HEK293 (cell line): ENCODE measurements at regions not wholly inside any gene's neighbourhood (a gene's known extent, or its start where the extent isn't known, plus 50 kb on each side); places are given as distances from the start of the nearest gene placed in this dataset.

Experiments used
- CTCF ChIP-seq: fragments of 450-650 bp; formaldehyde crosslinking; IDR thresholded peaks from 2 replicates; pipeline ENCODE4 v1.5.1; 2016; ENCODE audit warnings: missing biosample characterization, missing genetic modification characterization
- YY2 ChIP-seq: fragments of 450-650 bp; formaldehyde crosslinking; IDR thresholded peaks from 2 replicates; pipeline ENCODE4 v1.5.1; 2016; ENCODE audit warnings: missing biosample characterization, missing genetic modification characterization
- ZNF169 ChIP-seq: fragments of 450-650 bp; formaldehyde crosslinking; IDR thresholded peaks from 2 replicates; pipeline ENCODE4 v1.5.1; 2016; ENCODE audit warnings: missing biosample characterization, missing genetic modification characterization
- ZNF211 ChIP-seq: fragments of 450-650 bp; formaldehyde crosslinking; IDR thresholded peaks from 2 replicates; pipeline ENCODE4 v1.5.1; 2016; ENCODE audit warnings: low read depth, missing biosample characterization, missing genetic modification characterization
- ZNF416 ChIP-seq: fragments of 450-650 bp; formaldehyde crosslinking; IDR thresholded peaks from 2 replicates; pipeline ENCODE4 v1.5.1; 2016; ENCODE audit warnings: missing biosample characterization, missing genetic modification characterization
- ZNF561 ChIP-seq: fragments of 450-650 bp; IDR thresholded peaks from 2 replicates; pipeline ENCODE4 v1.5.1; 2018; ENCODE audit warnings: missing biosample characterization, missing genetic modification characterization, borderline replicate concordance
- ZNF621 ChIP-seq: fragments of 450-650 bp; formaldehyde crosslinking; IDR thresholded peaks from 2 replicates; pipeline ENCODE4 v1.5.1; 2017; ENCODE audit warnings: missing biosample characterization, missing genetic modification characterization

GRCh38 chr16:63682844-63683243, 1439.0 kb downstream of the CDH11 start:
- no peak for TF ChIP-seq ZNF211 (tag by site-specific recombination)
- TF ChIP-seq YY2 (tag by site-specific recombination), result no peak
- no peak for TF ChIP-seq ZNF169 (tag by site-specific recombination)
- TF ChIP-seq CTCF (tag by site-specific recombination), result no peak
- no peak for TF ChIP-seq ZNF621
- TF ChIP-seq ZNF416 (tag by site-specific recombination), result no peak
- TF ChIP-seq ZNF561 (tag by site-specific recombination), result no peak
